HS-27A (cell line): ENCODE measurements at regions not wholly inside any gene's neighbourhood (a gene's known extent, or its start where the extent isn't known, plus 50 kb on each side); places are given as distances from the start of the nearest gene placed in this dataset.

ENCODE experiments used
- DNase-seq: peaks from one replicate; pipeline ENCODE4 v3.0.0-alpha.2; 2012; ENCODE audit warnings: low read depth, missing footprints

GRCh38 chr19:31708520-31708919 is 359.3 kb upstream of the TSHZ3 start:
- no peak for DNase-seq

- DNase-seq = no peak
These were observed 360.2 kb upstream of the TSHZ3 start for GRCh38 chr19:31709476-31709875.

GRCh38 chr19:31715249-31715945 is 366.2 kb upstream of the TSHZ3 start:
- DNase-seq = no peak

GRCh38 chr19:31716826-31717225 is 367.6 kb upstream of the TSHZ3 start:
- DNase-seq = no peak

GRCh38 chr19:31717269-31717923 is 368.2 kb upstream of the TSHZ3 start:
- DNase-seq = no peak

- DNase-seq = no peak
These were observed 368.8 kb upstream of the TSHZ3 start for GRCh38 chr19:31718032-31718431.

GRCh38 chr19:31718898-31719297 is 369.7 kb upstream of the TSHZ3 start:
- DNase-seq = no peak

- no peak for DNase-seq
These were observed 373.9 kb upstream of the TSHZ3 start for GRCh38 chr19:31723101-31723500.

GRCh38 chr19:31725051-31725450 is 375.8 kb upstream of the TSHZ3 start:
- DNase-seq = no peak

- no peak for DNase-seq
These were observed 378.3 kb upstream of the TSHZ3 start for GRCh38 chr19:31727536-31727935.

- no peak for DNase-seq
These were observed 381.0 kb upstream of the TSHZ3 start for GRCh38 chr19:31730270-31730669.

- DNase-seq = no peak
These were observed 384.4 kb upstream of the TSHZ3 start for GRCh38 chr19:31733591-31733990.

GRCh38 chr19:31742249-31742648 is 393.0 kb upstream of the TSHZ3 start:
- DNase-seq = no peak

GRCh38 chr19:31745731-31746130 is 396.5 kb upstream of the TSHZ3 start:
- DNase-seq = no peak

GRCh38 chr19:31749231-31749630 is 400.0 kb upstream of the TSHZ3 start:
- DNase-seq = no peak

- no peak for DNase-seq
These were observed 410.1 kb upstream of the TSHZ3 start for GRCh38 chr19:31759359-31759758.

GRCh38 chr19:31761281-31761913 is 412.2 kb upstream of the TSHZ3 start:
- DNase-seq = no peak

- DNase-seq = no peak
These were observed 421.0 kb upstream of the TSHZ3 start for GRCh38 chr19:31770223-31770622.

- no peak for DNase-seq
These were observed 423.7 kb upstream of the TSHZ3 start for GRCh38 chr19:31772915-31773314.

- DNase-seq = no peak
These were observed 432.3 kb upstream of the TSHZ3 start for GRCh38 chr19:31781542-31781941.

GRCh38 chr19:31783592-31783991 is 434.4 kb upstream of the TSHZ3 start:
- no peak for DNase-seq

GRCh38 chr19:31784671-31785101 is 435.4 kb upstream of the TSHZ3 start:
- DNase-seq = no peak

- DNase-seq = no peak
These were observed 452.4 kb upstream of the TSHZ3 start for GRCh38 chr19:31801611-31802010.
